ENCODE measurements at regions not wholly inside any gene's neighbourhood (a gene's known extent, or its start where the extent isn't known, plus 50 kb on each side); places are given as distances from the start of the nearest gene placed in this dataset.

GRCh38 chr1:4366091-4366490 is 288.3 kb upstream of the AJAP1 start:
- DNase-seq (ENCODE audit: low read depth, low spot score) = no peak

DNA sequence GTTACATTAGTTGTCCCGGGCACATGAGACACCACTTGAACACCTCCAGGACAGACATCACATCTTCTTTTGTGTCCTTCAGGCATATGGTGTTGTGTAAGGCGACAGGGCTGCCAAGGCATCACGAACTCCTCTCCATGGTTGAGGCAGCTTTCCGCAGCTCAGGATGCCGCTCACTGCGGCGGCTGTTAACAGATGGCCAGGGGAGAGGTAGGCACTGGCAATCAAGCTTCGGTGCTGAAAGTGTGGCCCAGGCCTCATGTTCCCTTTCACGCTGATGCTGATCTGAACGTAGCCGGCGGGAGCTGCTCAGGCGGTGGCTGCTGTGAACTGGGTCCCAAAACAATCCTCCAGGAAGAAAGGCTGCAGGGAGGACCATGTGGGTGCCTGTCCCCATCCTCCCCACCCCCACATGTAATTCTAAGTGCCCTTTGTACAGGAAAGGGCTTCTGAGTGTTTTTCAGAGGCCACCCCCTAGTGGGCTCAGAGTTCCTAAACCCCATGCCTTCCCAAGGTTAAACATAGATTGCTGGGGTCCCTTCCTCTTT is 287.1 kb upstream of the AJAP1 start:
- DNase-seq (ENCODE audit: low read depth, low spot score) = no peak

DNA sequence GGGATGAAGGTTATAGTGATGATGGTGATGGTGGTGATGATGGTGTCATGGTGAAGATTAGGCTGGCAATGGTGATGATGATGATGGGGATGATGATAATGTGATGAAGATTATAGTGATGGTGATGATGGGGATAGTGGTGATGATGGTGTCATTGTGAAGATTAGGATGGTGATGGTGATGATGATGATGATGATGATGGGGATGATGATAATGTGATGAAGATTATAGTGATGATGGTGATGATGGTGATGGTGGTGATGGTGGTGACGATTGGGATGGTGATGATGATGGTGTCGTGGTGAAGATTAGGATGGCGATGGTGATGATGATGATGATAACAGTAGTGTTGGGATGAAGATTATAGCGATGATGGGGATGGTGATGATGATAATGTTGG is 285.1 kb upstream of the AJAP1 start:
- no peak for DNase-seq (ENCODE audit: low read depth, low spot score)

GRCh38 chr1:4371849-4372248 is 282.6 kb upstream of the AJAP1 start:
- no peak for DNase-seq (ENCODE audit: low read depth, low spot score)

GRCh38 chr1:4375812-4376211 is 278.6 kb upstream of the AJAP1 start:
- no peak for DNase-seq (ENCODE audit: low read depth, low spot score)

- DNase-seq (ENCODE audit: low read depth, low spot score) = no peak
Measured at GRCh38 chr1:4379451-4380175, 274.8 kb upstream of the AJAP1 start.

DNA sequence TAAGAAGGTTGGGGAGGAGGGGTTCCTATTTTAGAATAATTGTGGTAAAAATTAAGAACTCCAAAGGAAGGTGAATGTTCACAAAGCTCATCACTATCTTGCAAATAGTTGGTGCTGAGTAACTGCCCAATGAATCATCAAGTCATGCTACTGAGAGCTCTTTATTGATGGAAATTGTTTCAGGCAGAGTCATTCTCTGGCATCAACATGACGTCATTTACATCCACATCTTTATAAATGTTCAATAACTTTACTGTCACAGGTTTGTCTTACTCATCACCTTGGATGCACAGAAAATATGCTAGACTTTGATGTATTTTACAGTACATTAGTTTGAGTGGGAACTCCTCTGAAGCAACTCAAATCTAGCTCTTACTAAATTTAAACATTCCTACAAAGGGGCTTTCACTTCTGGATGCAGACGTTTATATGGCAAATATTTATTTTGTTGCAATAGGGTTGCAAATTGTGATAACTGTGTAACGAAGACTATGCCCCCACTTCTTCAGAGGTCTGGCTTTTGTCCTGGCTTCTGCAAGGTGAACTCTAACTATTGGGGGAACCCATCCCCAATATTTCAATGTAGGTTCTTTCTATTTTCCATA is 273.7 kb upstream of the AJAP1 start:
- DNase-seq (ENCODE audit: low read depth, low spot score) = no peak

GRCh38 chr1:4393191-4393590 is 261.2 kb upstream of the AJAP1 start:
- no peak for DNase-seq (ENCODE audit: low read depth, low spot score)

- no peak for DNase-seq (ENCODE audit: low read depth, low spot score)
Measured at GRCh38 chr1:4394366-4394765, 260.0 kb upstream of the AJAP1 start.

DNA sequence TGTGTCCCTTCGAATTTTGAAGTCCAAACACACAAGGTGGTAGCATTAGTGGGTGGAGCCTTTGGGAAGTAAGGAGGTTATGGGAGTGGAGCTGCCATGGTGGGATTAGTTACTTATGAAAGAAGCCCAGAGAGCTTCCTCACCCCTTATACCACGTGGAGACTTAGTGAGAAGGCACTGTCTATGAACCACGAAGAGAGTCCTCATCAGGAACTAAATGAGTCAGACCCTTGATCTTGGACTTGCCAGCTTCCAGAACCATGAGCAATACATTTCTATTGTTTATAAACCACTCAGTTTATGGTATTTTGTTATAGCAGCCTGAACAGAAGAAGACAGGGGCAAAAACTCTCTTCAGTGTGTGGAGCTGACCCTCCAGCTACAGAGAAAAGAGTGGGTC is 259.3 kb upstream of the AJAP1 start:
- no peak for DNase-seq (ENCODE audit: low read depth, low spot score)

DNA sequence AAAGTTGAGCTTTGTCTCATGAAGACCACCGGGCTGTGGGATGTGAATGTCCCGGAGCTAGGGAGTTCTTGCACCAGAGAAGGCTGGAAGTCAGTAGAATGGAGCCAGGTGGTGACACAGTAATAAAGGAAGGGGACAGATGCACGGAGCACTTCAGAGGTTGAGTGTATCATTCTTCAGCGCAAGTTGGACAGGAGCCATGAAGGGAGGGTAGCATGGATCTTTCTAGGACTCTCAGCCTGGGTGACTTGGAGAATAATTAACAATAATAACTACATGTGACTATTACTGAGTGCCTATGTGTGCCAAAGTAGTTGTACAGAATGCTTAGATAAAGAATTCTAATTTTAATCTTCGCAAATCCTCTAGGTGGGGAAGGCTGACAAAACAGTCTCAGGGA is 258.7 kb upstream of the AJAP1 start:
- no peak for DNase-seq (ENCODE audit: low read depth, low spot score)

- no peak for DNase-seq (ENCODE audit: low read depth, low spot score)
Measured at GRCh38 chr1:4396551-4396950, 257.9 kb upstream of the AJAP1 start.

GRCh38 chr1:4397196-4397595 is 257.2 kb upstream of the AJAP1 start:
- no peak for DNase-seq (ENCODE audit: low read depth, low spot score)

DNA sequence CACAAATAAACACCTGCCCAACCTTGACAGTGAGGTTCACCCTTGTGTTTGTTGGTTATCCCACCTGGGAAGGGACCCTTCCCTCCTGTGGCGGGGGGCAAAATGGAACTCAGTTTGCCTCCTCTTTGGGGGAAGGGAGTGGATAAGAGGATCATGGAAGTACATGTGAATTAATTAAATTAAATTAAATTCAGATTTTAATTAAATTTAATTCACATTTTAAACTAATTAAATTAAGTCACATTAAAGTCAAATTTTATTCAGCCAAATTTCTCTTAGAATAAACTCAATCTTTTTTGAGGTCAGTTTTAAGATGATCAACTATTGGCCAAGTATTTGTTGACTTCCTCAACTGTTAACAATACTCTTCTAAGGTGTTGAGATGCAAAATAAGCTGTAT is 252.4 kb upstream of the AJAP1 start:
- DNase-seq (ENCODE audit: low read depth, low spot score) = no peak

- DNase-seq (ENCODE audit: low read depth, low spot score) = no peak
Measured at GRCh38 chr1:4404854-4405590, 249.4 kb upstream of the AJAP1 start.

- DNase-seq (ENCODE audit: low read depth, low spot score) = no peak
Measured at GRCh38 chr1:4407851-4408250, 246.6 kb upstream of the AJAP1 start.

DNA sequence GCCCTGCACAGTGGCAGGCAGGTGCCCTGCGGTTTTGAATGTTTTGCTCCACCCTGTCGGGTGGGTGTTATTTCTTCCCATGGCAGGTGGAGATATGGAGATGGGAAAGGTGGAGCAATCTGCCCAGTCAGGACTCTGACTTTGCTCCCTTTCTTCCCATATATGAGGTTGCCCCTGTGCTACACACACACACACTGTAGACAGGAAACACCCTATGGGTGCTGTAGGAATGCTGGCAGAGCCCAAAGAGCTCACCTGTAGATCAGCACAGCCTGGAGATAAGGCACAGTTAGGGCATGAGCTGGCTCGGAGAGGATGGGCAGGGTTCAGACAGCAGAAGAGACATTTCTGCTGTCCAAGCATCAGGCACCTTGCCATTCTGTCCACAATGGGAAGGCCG is 246.0 kb upstream of the AJAP1 start:
- no peak for DNase-seq (ENCODE audit: low read depth, low spot score)

DNA sequence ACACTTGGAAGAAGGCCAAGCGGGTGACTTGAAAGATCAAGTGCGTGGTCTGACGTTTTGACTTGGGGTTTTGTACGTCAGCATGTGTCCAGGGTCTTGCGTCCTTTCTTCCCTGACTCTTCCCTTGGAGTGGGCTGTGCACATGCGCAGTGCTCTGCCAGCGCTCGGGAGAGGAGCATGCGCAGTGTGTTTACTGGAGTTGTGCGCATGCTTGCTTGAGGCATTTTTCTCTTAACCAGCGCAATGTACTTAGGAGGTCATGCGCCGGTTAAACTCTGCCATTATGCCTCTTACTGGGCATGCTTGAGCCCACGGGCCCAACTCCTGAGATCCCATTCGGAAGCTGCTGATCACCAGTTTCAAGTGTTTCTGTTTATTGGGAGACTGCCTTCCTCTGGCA is 242.5 kb upstream of the AJAP1 start:
- DNase-seq (ENCODE audit: low read depth, low spot score) = no peak

GRCh38 chr1:4415476-4415875 is 238.9 kb upstream of the AJAP1 start:
- no peak for DNase-seq (ENCODE audit: low read depth, low spot score)

DNA sequence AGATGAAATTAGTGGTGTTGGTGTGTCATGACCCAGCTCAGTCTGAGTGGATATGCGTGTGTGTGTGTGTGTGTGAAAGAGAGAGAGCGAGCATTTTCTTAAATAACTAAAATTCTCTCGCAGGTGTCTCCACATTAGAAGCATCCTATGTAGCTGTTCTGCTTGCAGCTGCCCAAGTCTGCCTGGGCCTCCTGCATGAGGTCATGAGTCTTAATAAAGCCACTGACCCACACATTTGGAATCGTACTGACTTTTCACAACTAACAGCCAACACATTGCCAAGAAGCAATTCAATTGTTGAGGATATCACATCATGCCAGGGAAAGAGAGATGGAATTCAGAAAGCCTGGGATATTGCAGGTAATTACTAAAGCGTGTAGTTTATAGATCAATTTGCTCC is 238.2 kb upstream of the AJAP1 start:
- DNase-seq (ENCODE audit: low read depth, low spot score) = no peak

- no peak for DNase-seq (ENCODE audit: low read depth, low spot score)
Measured at GRCh38 chr1:4418021-4418420, 236.4 kb upstream of the AJAP1 start.

DNA sequence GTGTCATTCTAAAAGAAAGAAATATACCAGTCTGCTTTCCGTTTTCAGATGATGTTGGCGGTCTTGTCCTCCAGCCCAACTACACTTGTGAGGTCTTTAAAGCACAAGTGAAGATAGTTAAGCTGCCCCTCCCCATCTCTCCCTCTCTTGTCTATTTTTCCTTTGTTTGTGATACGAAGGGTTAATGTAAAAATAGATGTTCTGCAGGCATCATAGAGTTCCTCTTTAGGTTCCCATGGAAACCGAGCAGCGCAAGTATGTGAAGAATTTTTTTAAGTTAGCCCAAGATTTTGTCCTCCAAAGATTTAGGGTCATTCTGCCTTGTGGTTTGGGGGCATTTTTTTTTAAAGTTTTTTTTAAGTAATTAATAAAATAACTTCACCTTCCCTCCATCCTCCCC is 232.4 kb upstream of the AJAP1 start:
- no peak for DNase-seq (ENCODE audit: low read depth, low spot score)

All from activated naive CD8-positive, alpha-beta T cell treated with anti-CD3 and anti-CD28 coated beads, Interleukin-2, amount 50 U/mL, for 16 hours (primary cell).